Loucy (cell line): ENCODE measurements at regions not wholly inside any gene's neighbourhood (a gene's known extent, or its start where the extent isn't known, plus 50 kb on each side); places are given as distances from the start of the nearest gene placed in this dataset.

Experiments
- H2AFZ ChIP-seq: fragments of 200-600 bp; sonication (generic); 2 replicates; pipeline ENCODE4 v1.6.0; 2016; ENCODE audit warnings: antibody characterized with exemption, mild to moderate bottlenecking, low read length, moderate library complexity
- H3F3A ChIP-seq: fragments of 200-600 bp; 2 replicates; pipeline ENCODE4 v1.6.0; 2016; ENCODE audit warnings: antibody characterized with exemption, low read depth, mild to moderate bottlenecking
- H3K27me3 ChIP-seq: fragments of 200-600 bp; sonication (generic); 2 replicates; pipeline ENCODE4 v1.6.1; 2014; ENCODE audit warnings: low read length, mild to moderate bottlenecking; ENCODE audit not compliant: insufficient read depth, poor library complexity, severe bottlenecking
- H3K36me3 ChIP-seq: fragments of 200-600 bp; sonication (generic); 2 replicates; pipeline ENCODE4 v1.6.1; 2016; ENCODE audit warnings: low read length; ENCODE audit not compliant: insufficient read depth
- H3K4me1 ChIP-seq: fragments of 200-600 bp; sonication (generic); 2 replicates; pipeline ENCODE4 v1.5.1; 2014; ENCODE audit warnings: low read length, mild to moderate bottlenecking; ENCODE audit not compliant: insufficient read depth, poor library complexity, severe bottlenecking
- H3K4me2 ChIP-seq: fragments of 200-600 bp; sonication (generic); 2 replicates; pipeline ENCODE4 v1.6.0; 2014; ENCODE audit warnings: antibody characterized with exemption, low read length, low read depth, mild to moderate bottlenecking; ENCODE audit not compliant: poor library complexity, severe bottlenecking
- H3K4me3 ChIP-seq: fragments of 200-600 bp; sonication (generic); 2 replicates; pipeline ENCODE4 v1.5.1; 2014; ENCODE audit warnings: low read length, mild to moderate bottlenecking, mixed read lengths; ENCODE audit not compliant: poor library complexity, severe bottlenecking
- H3K79me2 ChIP-seq: fragments of 200-600 bp; sonication (generic); 2 replicates; pipeline ENCODE4 v1.6.1; 2014; ENCODE audit warnings: low read length; ENCODE audit not compliant: insufficient read depth
- H3K9ac ChIP-seq: fragments of 200-600 bp; sonication (generic); 2 replicates; pipeline ENCODE4 v1.6.0; 2014; ENCODE audit warnings: mild to moderate bottlenecking, low read depth, low read length, moderate library complexity; ENCODE audit not compliant: poor library complexity, severe bottlenecking
- H3K9me2 ChIP-seq: fragments of 200-600 bp; sonication (generic); replicated peaks from 2 replicates; pipeline ENCODE4 v1.6.1; 2016; ENCODE audit warnings: low read depth, low read length, mixed read lengths
- H3K9me3 ChIP-seq: fragments of 200-600 bp; sonication (generic); 2 replicates; pipeline ENCODE4 v1.6.1; 2014; ENCODE audit warnings: mild to moderate bottlenecking, antibody characterized with exemption, low read length, low read depth; ENCODE audit not compliant: insufficient read depth
- H4K20me1 ChIP-seq: fragments of 200-600 bp; sonication (generic); 2 replicates; pipeline ENCODE4 v1.6.0; 2014; ENCODE audit warnings: antibody characterized with exemption, low read length, mild to moderate bottlenecking; ENCODE audit not compliant: insufficient read depth, poor library complexity, severe bottlenecking
- EZH2phosphoT487 ChIP-seq: fragments of 200-600 bp; IDR thresholded peaks from 2 replicates; pipeline ENCODE4 v1.6.1; 2018; ENCODE audit warnings: antibody characterized with exemption, mild to moderate bottlenecking, moderate library complexity, borderline replicate concordance
- TF ChIP-seq, protein P1 (sequence below): fragments of 200-600 bp; sonication (generic); conservative IDR thresholded peaks from 2 replicates; pipeline ENCODE4 v1.5.1; 2014; ENCODE audit warnings: mild to moderate bottlenecking, antibody characterized with exemption, low read length

DNA sequence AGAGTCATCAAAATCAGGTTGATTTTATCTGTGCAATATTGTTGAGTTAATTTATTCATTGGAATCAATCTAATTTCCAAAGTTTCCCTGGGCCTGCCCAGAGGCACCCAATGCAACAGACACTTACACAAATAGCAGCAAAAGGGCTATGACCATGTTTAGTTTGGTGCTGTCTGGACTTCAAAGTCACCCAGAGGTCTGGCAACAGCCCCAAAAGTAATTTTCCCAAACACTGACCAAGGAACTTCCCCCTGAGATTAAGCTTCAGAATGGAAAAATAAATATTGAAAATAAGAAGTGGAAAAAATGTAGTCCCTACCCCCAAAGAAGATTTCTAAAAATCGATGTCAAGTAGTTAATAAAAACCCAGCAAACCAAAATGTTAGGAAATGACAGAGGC lies 70.9 kb upstream of the RNF152 start:
- Histone ChIP-seq H3K9ac (no peak overlapping the region), H3K36me3 (no peaks in the 10 kb centered on the region), H3K4me3 (no peak overlapping the region), H3K27me3 (no peaks in the 10 kb centered on the region), H3K4me2 (no peak overlapping the region), H3F3A (no peaks in the 10 kb centered on the region), H4K20me1 (no peaks in the 10 kb centered on the region), H3K79me2 (no peaks in the 10 kb centered on the region), H2AFZ (no peak overlapping the region), H3K4me1 (no peaks in the 10 kb centered on the region), H3K9me2 (no peaks in the 10 kb centered on the region), H3K9me3 (no peaks in the 10 kb centered on the region)
- TF ChIP-seq, protein P1, sequence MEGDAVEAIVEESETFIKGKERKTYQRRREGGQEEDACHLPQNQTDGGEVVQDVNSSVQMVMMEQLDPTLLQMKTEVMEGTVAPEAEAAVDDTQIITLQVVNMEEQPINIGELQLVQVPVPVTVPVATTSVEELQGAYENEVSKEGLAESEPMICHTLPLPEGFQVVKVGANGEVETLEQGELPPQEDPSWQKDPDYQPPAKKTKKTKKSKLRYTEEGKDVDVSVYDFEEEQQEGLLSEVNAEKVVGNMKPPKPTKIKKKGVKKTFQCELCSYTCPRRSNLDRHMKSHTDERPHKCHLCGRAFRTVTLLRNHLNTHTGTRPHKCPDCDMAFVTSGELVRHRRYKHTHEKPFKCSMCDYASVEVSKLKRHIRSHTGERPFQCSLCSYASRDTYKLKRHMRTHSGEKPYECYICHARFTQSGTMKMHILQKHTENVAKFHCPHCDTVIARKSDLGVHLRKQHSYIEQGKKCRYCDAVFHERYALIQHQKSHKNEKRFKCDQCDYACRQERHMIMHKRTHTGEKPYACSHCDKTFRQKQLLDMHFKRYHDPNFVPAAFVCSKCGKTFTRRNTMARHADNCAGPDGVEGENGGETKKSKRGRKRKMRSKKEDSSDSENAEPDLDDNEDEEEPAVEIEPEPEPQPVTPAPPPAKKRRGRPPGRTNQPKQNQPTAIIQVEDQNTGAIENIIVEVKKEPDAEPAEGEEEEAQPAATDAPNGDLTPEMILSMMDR, result no peak
- no peak for TF ChIP-seq EZH2phosphoT487

GRCh38 chr18:61957801-61958516 lies 65.2 kb upstream of the RNF152 start:
- no peaks in the 10 kb centered on the region for H3K4me1 ChIP-seq
- H3K9me2 ChIP-seq, result no peaks in the 10 kb centered on the region
- H3K27me3 ChIP-seq, result no peaks in the 10 kb centered on the region
- no peak overlapping the region for H3K4me3 ChIP-seq
- no peaks in the 10 kb centered on the region for H4K20me1 ChIP-seq
- TF ChIP-seq, protein P1, result no peak
- TF ChIP-seq EZH2phosphoT487, result no peak
- H3F3A ChIP-seq, result no peaks in the 10 kb centered on the region
- no peaks in the 10 kb centered on the region for H3K9me3 ChIP-seq
- no peak overlapping the region for H2AFZ ChIP-seq
- H3K79me2 ChIP-seq, result no peaks in the 10 kb centered on the region
- H3K36me3 ChIP-seq, result no peaks in the 10 kb centered on the region
- no peak overlapping the region for H3K9ac ChIP-seq
- no peak overlapping the region for H3K4me2 ChIP-seq

DNA sequence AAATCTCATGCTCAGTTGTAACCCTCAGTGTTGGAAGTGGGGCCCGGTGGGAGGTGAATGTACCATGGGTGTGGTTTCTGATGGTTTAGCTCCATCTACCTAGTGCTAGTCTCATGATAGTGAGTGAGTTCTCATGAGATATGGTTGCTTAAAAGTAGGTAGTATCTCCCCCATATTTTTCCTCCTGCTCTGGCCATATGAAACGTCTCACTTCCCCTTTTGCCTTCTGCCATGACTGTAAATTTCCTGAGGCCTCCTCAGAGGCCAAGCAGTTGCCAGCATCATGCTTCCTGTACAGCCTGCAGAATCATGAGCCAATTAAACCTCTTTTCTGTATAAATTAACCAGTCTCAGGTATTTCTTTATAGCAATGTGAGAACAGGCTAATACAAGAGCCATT lies 62.8 kb upstream of the RNF152 start:
- H3K4me2 ChIP-seq, result no peak overlapping the region
- H2AFZ ChIP-seq, result no peak overlapping the region
- no peaks in the 10 kb centered on the region for H4K20me1 ChIP-seq
- H3K36me3 ChIP-seq, result no peaks in the 10 kb centered on the region
- no peaks in the 10 kb centered on the region for H3K79me2 ChIP-seq
- no peaks in the 10 kb centered on the region for H3F3A ChIP-seq
- H3K9me3 ChIP-seq, result no peaks in the 10 kb centered on the region
- no peak for TF ChIP-seq EZH2phosphoT487
- TF ChIP-seq, protein P1, result no peak
- no peaks in the 10 kb centered on the region for H3K4me1 ChIP-seq
- H3K27me3 ChIP-seq, result no peaks in the 10 kb centered on the region
- no peak overlapping the region for H3K9ac ChIP-seq
- H3K9me2 ChIP-seq, result no peaks in the 10 kb centered on the region
- no peak overlapping the region for H3K4me3 ChIP-seq
